ENCODE measurements at regions not wholly inside any gene's neighbourhood (a gene's known extent, or its start where the extent isn't known, plus 50 kb on each side); places are given as distances from the start of the nearest gene placed in this dataset.

- TF ChIP-seq CTCF (IDR thresholded peaks at IDR 0.05; ENCODE audit: insufficient read depth, low read depth, low read length) (no peak), EZH2 (IDR thresholded peaks at IDR 0.05; ENCODE audit: insufficient read depth, low read length) (no peak)
These were observed 126.4 kb upstream of the SDK1 start for GRCh38 chr7:3174515-3175284.

Data from astrocyte (in vitro differentiated cells and primary cell).